ENCODE measurements at regions not wholly inside any gene's neighbourhood (a gene's known extent, or its start where the extent isn't known, plus 50 kb on each side); places are given as distances from the start of the nearest gene placed in this dataset.
"Not testable (repeated sequence)": the region's sequence is repeated elsewhere in the genome, so short reads cannot be mapped to it uniquely, and the experiment has no call there.

- peak; percentile 88 for DNase-seq (ENCODE audit: low read depth)
Measured at GRCh38 chr11:13135385-13136271, 126.5 kb downstream of the RASSF10 start.

- DNase-seq (ENCODE audit: low read depth): no peak
Measured at GRCh38 chr11:13136272-13136596, 127.1 kb downstream of the RASSF10 start.

GRCh38 chr11:13137844-13138301 lies 128.8 kb downstream of the RASSF10 start:
- no peak for DNase-seq (ENCODE audit: low read depth)

- DNase-seq (ENCODE audit: low read depth): not testable (repeated sequence)
Measured at GRCh38 chr11:13139085-13139484, 130.0 kb downstream of the RASSF10 start.

GRCh38 chr11:13140028-13140870 lies 131.1 kb downstream of the RASSF10 start:
- DNase-seq (ENCODE audit: low read depth): peak; percentile 93

- peak; percentile 88 for DNase-seq (ENCODE audit: low read depth)
Measured at GRCh38 chr11:13140873-13141655, 131.9 kb downstream of the RASSF10 start.

- no peak for DNase-seq (ENCODE audit: low read depth)
Measured at GRCh38 chr11:13141731-13142709, 132.9 kb downstream of the RASSF10 start.

- no peak for DNase-seq (ENCODE audit: low read depth)
Measured at GRCh38 chr11:13143486-13144297, 133.9 kb upstream of the BMAL1 start.

GRCh38 chr11:13145461-13145860 lies 132.1 kb upstream of the BMAL1 start:
- no peak for DNase-seq (ENCODE audit: low read depth)

GRCh38 chr11:13149991-13150390 lies 127.6 kb upstream of the BMAL1 start:
- no peak for DNase-seq (ENCODE audit: low read depth)

GRCh38 chr11:13150487-13150886 lies 127.1 kb upstream of the BMAL1 start:
- DNase-seq (ENCODE audit: low read depth): no peak

GRCh38 chr11:13152264-13152663 lies 125.3 kb upstream of the BMAL1 start:
- DNase-seq (ENCODE audit: low read depth): no peak

GRCh38 chr11:13152736-13153541 lies 124.7 kb upstream of the BMAL1 start:
- DNase-seq (ENCODE audit: low read depth): peak; percentile 30

GRCh38 chr11:13154374-13154773 lies 123.2 kb upstream of the BMAL1 start:
- not testable (repeated sequence) for DNase-seq (ENCODE audit: low read depth)

GRCh38 chr11:13160346-13160745 lies 117.2 kb upstream of the BMAL1 start:
- no peak for DNase-seq (ENCODE audit: low read depth)

- DNase-seq (ENCODE audit: low read depth): no peak
Measured at GRCh38 chr11:13160806-13161205, 116.8 kb upstream of the BMAL1 start.

GRCh38 chr11:13163158-13163557 lies 114.4 kb upstream of the BMAL1 start:
- DNase-seq (ENCODE audit: low read depth): no peak

GRCh38 chr11:13166036-13166435 lies 111.6 kb upstream of the BMAL1 start:
- DNase-seq (ENCODE audit: low read depth): no peak

- no peak for DNase-seq (ENCODE audit: low read depth)
Measured at GRCh38 chr11:13168271-13168670, 109.3 kb upstream of the BMAL1 start.
